Testis (tissue), 2 donors: ENCODE measurements at regions not wholly inside any gene's neighbourhood (a gene's known extent, or its start where the extent isn't known, plus 50 kb on each side); places are given as distances from the start of the nearest gene placed in this dataset.

Source experiments
- CTCF ChIP-seq, 3 experiments: fragments of 450-650 bp in 2 of 3; fragments of 200-600 bp in 1 of 3; sonication (generic) in 1 of 3; IDR thresholded peaks; one replicate each; pipeline ENCODE4 v1.5.1; 2016 to 2019; ENCODE audit warnings: antibody characterized with exemption in 3 of 3, mild to moderate bottlenecking in 2 of 3, moderate library complexity in 1 of 3
- POLR2A ChIP-seq: fragments of 450-650 bp; IDR thresholded peaks from one replicate; pipeline ENCODE4 v1.6.1; 2017; ENCODE audit warnings: antibody characterized with exemption, mild to moderate bottlenecking, moderate library complexity

- TF ChIP-seq CTCF (IDR thresholded peaks at IDR 0.05) (no peak), POLR2A (no peak)
Measured at GRCh38 chr4:111231281-111231680, 608.4 kb upstream of the PITX2 start.
